GM10266 (cell line): ENCODE measurements at regions not wholly inside any gene's neighbourhood (a gene's known extent, or its start where the extent isn't known, plus 50 kb on each side); places are given as distances from the start of the nearest gene placed in this dataset.
A peak's percentile ranks its signal among the peaks of the same experiment; 100 is the strongest.

Experiments used
- DNase-seq: peaks from one replicate; pipeline ENCODE4 v3.0.0; 2012; ENCODE audit errors: extremely low spot score
- TF ChIP-seq, protein P1 (sequence below): IDR thresholded peaks from 2 replicates; pipeline ENCODE4 v1.5.1; 2012; ENCODE audit warnings: mild to moderate bottlenecking, low read depth; ENCODE audit not compliant: control insufficient read depth, insufficient read depth; ENCODE audit errors: missing control alignments

DNA sequence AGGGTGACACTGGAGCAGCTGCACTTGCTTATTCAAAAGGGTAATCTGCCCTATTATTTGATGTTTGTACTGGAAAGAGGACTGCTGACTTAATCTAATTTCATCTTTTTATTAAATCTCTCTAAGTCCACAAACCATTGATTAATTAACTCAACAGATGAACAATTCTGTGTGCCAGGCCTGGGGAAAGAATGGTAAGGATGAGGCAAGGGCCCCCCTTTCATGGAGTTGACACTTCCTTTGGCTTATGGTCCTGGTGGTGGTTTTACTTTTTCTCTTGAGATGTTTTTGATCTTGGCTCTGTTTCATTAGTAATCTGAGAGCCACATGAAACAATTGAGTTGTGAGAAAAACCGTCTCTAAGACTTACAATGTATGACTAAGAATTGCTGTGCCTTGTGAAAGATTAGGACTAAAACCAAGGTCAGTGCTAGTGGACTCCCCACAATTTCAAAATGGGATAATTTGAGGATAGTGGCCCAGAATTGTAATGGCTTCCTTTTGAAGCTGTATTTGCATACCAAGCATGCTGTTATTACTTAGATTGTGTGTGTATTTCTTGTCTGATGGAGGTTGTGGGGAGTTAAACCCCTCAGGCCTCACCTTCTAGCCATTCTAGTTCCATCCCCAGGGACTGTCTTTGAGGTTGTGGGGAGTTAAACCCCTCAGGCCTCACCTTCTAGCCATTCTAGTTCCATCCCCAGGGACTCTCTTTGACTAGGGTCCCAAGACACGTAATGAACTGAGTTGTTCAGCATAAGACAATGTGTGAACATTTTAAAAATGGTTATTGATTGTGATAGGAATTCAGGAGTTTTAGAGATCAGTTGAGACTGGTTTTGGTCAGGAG is 52.5 kb upstream of the EVL start:
- no peak for DNase-seq
- TF ChIP-seq, protein P1, sequence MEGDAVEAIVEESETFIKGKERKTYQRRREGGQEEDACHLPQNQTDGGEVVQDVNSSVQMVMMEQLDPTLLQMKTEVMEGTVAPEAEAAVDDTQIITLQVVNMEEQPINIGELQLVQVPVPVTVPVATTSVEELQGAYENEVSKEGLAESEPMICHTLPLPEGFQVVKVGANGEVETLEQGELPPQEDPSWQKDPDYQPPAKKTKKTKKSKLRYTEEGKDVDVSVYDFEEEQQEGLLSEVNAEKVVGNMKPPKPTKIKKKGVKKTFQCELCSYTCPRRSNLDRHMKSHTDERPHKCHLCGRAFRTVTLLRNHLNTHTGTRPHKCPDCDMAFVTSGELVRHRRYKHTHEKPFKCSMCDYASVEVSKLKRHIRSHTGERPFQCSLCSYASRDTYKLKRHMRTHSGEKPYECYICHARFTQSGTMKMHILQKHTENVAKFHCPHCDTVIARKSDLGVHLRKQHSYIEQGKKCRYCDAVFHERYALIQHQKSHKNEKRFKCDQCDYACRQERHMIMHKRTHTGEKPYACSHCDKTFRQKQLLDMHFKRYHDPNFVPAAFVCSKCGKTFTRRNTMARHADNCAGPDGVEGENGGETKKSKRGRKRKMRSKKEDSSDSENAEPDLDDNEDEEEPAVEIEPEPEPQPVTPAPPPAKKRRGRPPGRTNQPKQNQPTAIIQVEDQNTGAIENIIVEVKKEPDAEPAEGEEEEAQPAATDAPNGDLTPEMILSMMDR: no peak

DNA sequence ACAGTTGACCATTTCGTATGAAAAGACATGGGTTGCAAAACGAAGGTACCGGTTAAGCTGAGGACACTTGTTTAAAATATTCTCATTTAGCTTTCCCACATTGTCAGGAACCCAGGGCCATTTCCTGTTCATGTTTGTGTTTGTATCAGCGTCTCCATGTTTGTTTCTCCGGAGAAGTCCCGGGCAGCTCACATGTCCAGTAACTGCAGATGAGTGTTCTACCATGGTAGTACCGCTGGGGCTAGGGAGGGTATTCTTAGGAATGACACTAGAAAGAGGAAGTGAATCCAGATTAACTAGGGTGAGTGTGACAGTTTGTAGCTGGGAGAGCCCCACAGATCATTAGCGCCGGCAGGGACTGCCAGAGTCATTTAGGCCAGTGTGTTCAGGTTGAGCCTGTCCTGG is 50.0 kb upstream of the EVL start:
- TF ChIP-seq, protein P1: no peak

More for the DNA sequence above, 50.0 kb upstream of the EVL start:
- DNase-seq: peak; percentile 47
